ENCODE measurements at regions not wholly inside any gene's neighbourhood (a gene's known extent, or its start where the extent isn't known, plus 50 kb on each side); places are given as distances from the start of the nearest gene placed in this dataset.

GRCh38 chr16:60064026-60064425, 1329.9 kb upstream of the GOT2 start:
- Histone ChIP-seq H3K36me3 (no peaks in the 10 kb centered on the region), H3K9me3 (no peaks in the 10 kb centered on the region), H3K27ac (no peak overlapping the region), H3K4me1 (no peaks in the 10 kb centered on the region), H3K27me3 (replicated peaks in 1 of 7) (no peaks in the 10 kb centered on the region), H3K4me3 (no peak overlapping the region)
- intact Hi-C loops (cut with DNase I; ENCODE audit: low total_unique reads) = no loop called here
- TF ChIP-seq CTCF (IDR thresholded peaks at IDR 0.05 in 8 of 11, conservative IDR thresholded peaks at IDR 0.05 in 3 of 11) = no peak
- no peak for TF ChIP-seq POLR2AphosphoS5 (IDR thresholded peaks at IDR 0.05)
- TF ChIP-seq POLR2A (IDR thresholded peaks at IDR 0.05) = no peak
- DNase-seq = no peak

- no peak overlapping the region for H3K4me3 ChIP-seq
- no peak for DNase-seq
- no peaks in the 10 kb centered on the region for H3K4me1 ChIP-seq
- TF ChIP-seq CTCF (IDR thresholded peaks at IDR 0.05 in 8 of 11, conservative IDR thresholded peaks at IDR 0.05 in 3 of 11) (no peak), POLR2A (IDR thresholded peaks at IDR 0.05) (no peak), POLR2AphosphoS5 (IDR thresholded peaks at IDR 0.05) (no peak)
- no peak overlapping the region for H3K27ac ChIP-seq
- peaks cover 0 to 5% (median 0%) of the 10 kb centered on the region in 8 donors for H3K9me3 ChIP-seq
- intact Hi-C loops (cut with DNase I; ENCODE audit: low total_unique reads) = no loop called here
- H3K27me3 ChIP-seq (replicated peaks in 1 of 7) = no peaks in the 10 kb centered on the region
- H3K36me3 ChIP-seq = no peaks in the 10 kb centered on the region
These were observed 1327.3 kb upstream of the GOT2 start for GRCh38 chr16:60061396-60061795.

- H3K27ac ChIP-seq = no peak overlapping the region
- no peaks in the 10 kb centered on the region for H3K4me1 ChIP-seq
- TF ChIP-seq POLR2A (IDR thresholded peaks at IDR 0.05) (no peak), CTCF (IDR thresholded peaks at IDR 0.05 in 8 of 11, conservative IDR thresholded peaks at IDR 0.05 in 3 of 11) (no peak), POLR2AphosphoS5 (IDR thresholded peaks at IDR 0.05) (no peak)
- H3K9me3 ChIP-seq = peaks cover 0 to 10% (median 4%) of the 10 kb centered on the region in 8 donors
- no peak for DNase-seq
- H3K27me3 ChIP-seq (replicated peaks in 1 of 7) = no peaks in the 10 kb centered on the region
- 23 to 52% (median 45%) methylated on average over 2 of the region's 2 CpGs for WGBS, 5 donors
- H3K4me3 ChIP-seq = no peak overlapping the region
- H3K36me3 ChIP-seq = no peaks in the 10 kb centered on the region
- intact Hi-C loops (cut with DNase I; ENCODE audit: low total_unique reads) = no loop called here
These were observed 1326.6 kb upstream of the GOT2 start for GRCh38 chr16:60060731-60061130.

GRCh38 chr16:60059141-60059540, 1325.0 kb upstream of the GOT2 start:
- Histone ChIP-seq H3K27me3 (replicated peaks in 1 of 7) (no peaks in the 10 kb centered on the region), H3K9me3 (peaks cover 0 to 23% (median 7%) of the 10 kb centered on the region in 8 donors), H3K36me3 (no peaks in the 10 kb centered on the region), H3K4me1 (no peaks in the 10 kb centered on the region), H3K27ac (no peak overlapping the region), H3K4me3 (no peak overlapping the region)
- TF ChIP-seq POLR2A (IDR thresholded peaks at IDR 0.05) (no peak), CTCF (IDR thresholded peaks at IDR 0.05 in 8 of 11, conservative IDR thresholded peaks at IDR 0.05 in 3 of 11) (no peak), POLR2AphosphoS5 (IDR thresholded peaks at IDR 0.05) (no peak)
- 59 to 83% (median 69%) methylated on average over 1 of the region's 1 CpG for WGBS, 5 donors
- DNase-seq = no peak
- intact Hi-C loops (cut with DNase I; ENCODE audit: low total_unique reads) = no loop called here
